ENCODE measurements at regions not wholly inside any gene's neighbourhood (a gene's known extent, or its start where the extent isn't known, plus 50 kb on each side); places are given as distances from the start of the nearest gene placed in this dataset.

GRCh38 chr3:3499987-3500386, 299.2 kb upstream of the LRRN1 start:
- Histone ChIP-seq H4K20me1 (ENCODE audit: insufficient read depth, low read length) (no peaks in the 10 kb centered on the region), H3K9ac (ENCODE audit: insufficient read depth, low read length, poor library complexity, severe bottlenecking) (no peak overlapping the region), H3K79me2 (ENCODE audit: insufficient read depth, low read length) (no peaks in the 10 kb centered on the region), H3K36me3 (replicated peaks in 1 of 2; ENCODE audit: control insufficient read depth in 1 of 2, insufficient read depth in 2 of 2, low read length in 2 of 2) (no peaks in the 10 kb centered on the region), H3K4me3 (replicated peaks in 1 of 3; ENCODE audit: low read depth in 2 of 3, low read length in 3 of 3) (no peak overlapping the region), H3K4me1 (ENCODE audit: control insufficient read depth in 1 of 2, insufficient read depth in 2 of 2, low read length in 2 of 2) (no peaks in the 10 kb centered on the region), H3K4me2 (replicated peaks; ENCODE audit: extremely low read depth, low read length, poor library complexity, severe bottlenecking) (no peak overlapping the region), H2AFZ (ENCODE audit: insufficient read depth, low read depth, low read length, poor library complexity, severe bottlenecking) (no peak overlapping the region), H3K27me3 (ENCODE audit: control insufficient read depth in 2 of 2, insufficient read depth in 2 of 2, low read length in 2 of 2) (no peaks in the 10 kb centered on the region), H3K9me3 (replicated peaks in 1 of 2; ENCODE audit: control insufficient read depth in 1 of 2, insufficient read depth in 1 of 2, low read length in 2 of 2) (peaks cover 0 to 2% of the 10 kb centered on the region in 2 donors), H3K27ac (ENCODE audit: low read depth in 1 of 2, low read length in 2 of 2) (no peak overlapping the region)
- intact Hi-C loops (cut with micrococcal nuclease) = no loop called here
- Mint-ChIP-seq H3K9me3 (peaks cover 0 to 17% (median 4%) of the 10 kb centered on the region in 7 donors), H3K27me3 (ENCODE audit: low read depth in 3 of 3) (peaks cover 0 to 2% (median 0%) of the 10 kb centered on the region in 3 donors), H3K4me3 (no peak overlapping the region), H3K36me3 (no peaks in the 10 kb centered on the region), H3K4me1 (no peaks in the 10 kb centered on the region), H3K27ac (no peak overlapping the region)
- WGBS (ENCODE audit: insufficient coverage) = 100% methylated on average over 4 of the region's 6 CpGs
- no peak for TF ChIP-seq CTCF (IDR thresholded peaks at IDR 0.05)
- DNase-seq = no peak

- WGBS (ENCODE audit: insufficient coverage) = no CpG with 5 or more reads among the region's 1 CpG
- Mint-ChIP-seq H3K4me3 (no peak overlapping the region), H3K9me3 (peaks cover 0 to 17% (median 4%) of the 10 kb centered on the region in 7 donors), H3K4me1 (no peaks in the 10 kb centered on the region), H3K27ac (no peak overlapping the region), H3K36me3 (no peaks in the 10 kb centered on the region), H3K27me3 (ENCODE audit: low read depth in 3 of 3) (peaks cover 0 to 2% (median 0%) of the 10 kb centered on the region in 3 donors)
- Histone ChIP-seq H3K4me3 (replicated peaks in 1 of 3; ENCODE audit: low read depth in 2 of 3, low read length in 3 of 3) (no peak overlapping the region), H3K27ac (ENCODE audit: low read depth in 1 of 2, low read length in 2 of 2) (no peak overlapping the region), H3K79me2 (ENCODE audit: insufficient read depth, low read length) (no peaks in the 10 kb centered on the region), H3K27me3 (ENCODE audit: control insufficient read depth in 2 of 2, insufficient read depth in 2 of 2, low read length in 2 of 2) (no peaks in the 10 kb centered on the region), H2AFZ (ENCODE audit: insufficient read depth, low read depth, low read length, poor library complexity, severe bottlenecking) (no peak overlapping the region), H4K20me1 (ENCODE audit: insufficient read depth, low read length) (no peaks in the 10 kb centered on the region), H3K4me2 (replicated peaks; ENCODE audit: extremely low read depth, low read length, poor library complexity, severe bottlenecking) (no peak overlapping the region), H3K4me1 (ENCODE audit: control insufficient read depth in 1 of 2, insufficient read depth in 2 of 2, low read length in 2 of 2) (no peaks in the 10 kb centered on the region), H3K9me3 (replicated peaks in 1 of 2; ENCODE audit: control insufficient read depth in 1 of 2, insufficient read depth in 1 of 2, low read length in 2 of 2) (peaks cover 0 to 2% of the 10 kb centered on the region in 2 donors), H3K9ac (ENCODE audit: insufficient read depth, low read length, poor library complexity, severe bottlenecking) (no peak overlapping the region), H3K36me3 (replicated peaks in 1 of 2; ENCODE audit: control insufficient read depth in 1 of 2, insufficient read depth in 2 of 2, low read length in 2 of 2) (no peaks in the 10 kb centered on the region)
- intact Hi-C loops (cut with micrococcal nuclease) = no loop called here
- no peak for TF ChIP-seq CTCF (IDR thresholded peaks at IDR 0.05)
- DNase-seq = no peak
These were observed 300.1 kb upstream of the LRRN1 start for GRCh38 chr3:3499012-3499562.
